MM.1S (cell line): ENCODE measurements at regions not wholly inside any gene's neighbourhood (a gene's known extent, or its start where the extent isn't known, plus 50 kb on each side); places are given as distances from the start of the nearest gene placed in this dataset.
"Not testable (repeated sequence)": the region's sequence is repeated elsewhere in the genome, so short reads cannot be mapped to it uniquely, and the experiment has no call there.

Experiments
- DNase-seq: peaks from one replicate; pipeline ENCODE4 v3.0.0-alpha.2; 2015
- H2AFZ ChIP-seq: fragments of 300-600 bp; sonication (generic); 2 replicates; pipeline ENCODE4 v1.6.0; 2016; ENCODE audit warnings: antibody characterized with exemption, low read length
- H3F3A ChIP-seq: fragments of 300-600 bp; sonication (generic); 2 replicates; pipeline ENCODE4 v1.6.1; 2016; ENCODE audit warnings: mild to moderate bottlenecking, antibody characterized with exemption, low read length, moderate library complexity, mixed read lengths; ENCODE audit not compliant: insufficient read depth
- H3K27ac ChIP-seq: fragments of 300-600 bp; sonication (generic); 2 replicates; pipeline ENCODE4 v1.5.1; 2016; ENCODE audit warnings: mild to moderate bottlenecking, low read length
- H3K27me3 ChIP-seq: fragments of 300-600 bp; sonication (generic); replicated peaks from 2 replicates; pipeline ENCODE4 v1.6.0; 2016; ENCODE audit warnings: low read length; ENCODE audit not compliant: insufficient read depth
- H3K36me3 ChIP-seq: fragments of 300-600 bp; sonication (generic); replicated peaks from 2 replicates; pipeline ENCODE4 v1.6.1; 2016; ENCODE audit warnings: mild to moderate bottlenecking, low read length, mixed read lengths; ENCODE audit not compliant: insufficient read depth
- H3K4me1 ChIP-seq: fragments of 300-600 bp; sonication (generic); 2 replicates; pipeline ENCODE4 v1.6.1; 2016; ENCODE audit warnings: low read length, mixed read lengths
- H3K4me2 ChIP-seq: fragments of 300-600 bp; sonication (generic); 2 replicates; pipeline ENCODE4 v1.6.0; 2016; ENCODE audit warnings: low read depth, low read length
- H3K4me3 ChIP-seq: fragments of 300-600 bp; sonication (generic); 2 replicates; pipeline ENCODE4 v1.5.1; 2016; ENCODE audit warnings: low read length, mixed read lengths
- H3K79me2 ChIP-seq: fragments of 300-600 bp; sonication (generic); 2 replicates; pipeline ENCODE4 v1.6.1; 2016; ENCODE audit warnings: mixed run types, low read length, mixed read lengths
- H3K9ac ChIP-seq: fragments of 300-600 bp; sonication (generic); 2 replicates; pipeline ENCODE4 v1.6.1; 2016; ENCODE audit warnings: low read length, mixed read lengths
- H3K9me2 ChIP-seq: fragments of 300-600 bp; sonication (generic); replicated peaks from 2 replicates; pipeline ENCODE4 v1.6.1; 2016; ENCODE audit warnings: mild to moderate bottlenecking, low read length, mixed read lengths; ENCODE audit not compliant: insufficient read depth
- H3K9me3 ChIP-seq: fragments of 300-600 bp; sonication (generic); replicated peaks from 2 replicates; pipeline ENCODE4 v1.6.1; 2016; ENCODE audit warnings: mild to moderate bottlenecking, low read length, mixed read lengths; ENCODE audit not compliant: insufficient read depth
- H4K20me1 ChIP-seq: fragments of 300-600 bp; sonication (generic); 2 replicates; pipeline ENCODE4 v1.6.1; 2016; ENCODE audit warnings: mild to moderate bottlenecking, low read length, moderate library complexity, mixed read lengths; ENCODE audit not compliant: insufficient read depth
- EZH2 ChIP-seq: fragments of 300-600 bp; sonication (generic); optimal IDR thresholded peaks from 2 replicates; pipeline ENCODE3; 2017; ENCODE audit warnings: low read depth, mild to moderate bottlenecking, antibody characterized with exemption, low read length, mixed read lengths
- EZH2phosphoT487 ChIP-seq: fragments of 300-600 bp; sonication (generic); IDR thresholded peaks from 2 replicates; pipeline ENCODE4 v1.6.1; 2018; ENCODE audit warnings: antibody characterized with exemption, low read length
- TF ChIP-seq, protein P1 (sequence below): fragments of 300-600 bp; sonication (generic); IDR thresholded peaks from 2 replicates; pipeline ENCODE4 v1.5.1; 2016; ENCODE audit warnings: antibody characterized with exemption, low read length, mixed read lengths

DNA sequence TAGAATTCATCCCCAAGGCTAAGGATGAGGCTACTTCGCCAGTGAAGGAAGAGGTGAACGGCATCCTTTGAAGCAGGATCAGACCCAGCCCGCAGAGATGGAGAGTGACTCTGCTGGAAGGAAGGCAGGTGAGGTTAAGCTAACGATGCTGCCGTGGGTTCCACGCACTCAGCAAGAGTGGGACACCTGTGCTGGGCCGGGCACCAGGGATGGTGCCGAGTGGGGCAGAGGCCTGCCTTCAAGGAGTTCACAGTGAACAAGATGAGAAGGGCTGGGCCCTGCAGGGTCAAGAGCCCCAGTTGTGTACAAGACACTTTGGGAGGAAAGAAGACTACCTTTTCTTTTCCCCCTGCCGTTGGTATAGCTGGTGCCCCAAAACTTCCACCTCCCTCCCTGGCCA is 606.6 kb downstream of the LIG4 start:
- no peaks in the 10 kb centered on the region for H3K36me3 ChIP-seq
- H3K4me3 ChIP-seq, result no peak overlapping the region
- no peak overlapping the region for H3K27ac ChIP-seq
- no peak overlapping the region for H2AFZ ChIP-seq
- no peak overlapping the region for H3K4me2 ChIP-seq
- no peak for DNase-seq
- no peaks in the 10 kb centered on the region for H3K9me3 ChIP-seq
- no peaks in the 10 kb centered on the region for H3K4me1 ChIP-seq
- H3K9me2 ChIP-seq, result no peaks in the 10 kb centered on the region
- no peak overlapping the region for H3K9ac ChIP-seq
- no peaks in the 10 kb centered on the region for H3K79me2 ChIP-seq
- no peaks in the 10 kb centered on the region for H4K20me1 ChIP-seq
- TF ChIP-seq EZH2, result no peak
- no peak for TF ChIP-seq EZH2phosphoT487
- TF ChIP-seq, protein P1, sequence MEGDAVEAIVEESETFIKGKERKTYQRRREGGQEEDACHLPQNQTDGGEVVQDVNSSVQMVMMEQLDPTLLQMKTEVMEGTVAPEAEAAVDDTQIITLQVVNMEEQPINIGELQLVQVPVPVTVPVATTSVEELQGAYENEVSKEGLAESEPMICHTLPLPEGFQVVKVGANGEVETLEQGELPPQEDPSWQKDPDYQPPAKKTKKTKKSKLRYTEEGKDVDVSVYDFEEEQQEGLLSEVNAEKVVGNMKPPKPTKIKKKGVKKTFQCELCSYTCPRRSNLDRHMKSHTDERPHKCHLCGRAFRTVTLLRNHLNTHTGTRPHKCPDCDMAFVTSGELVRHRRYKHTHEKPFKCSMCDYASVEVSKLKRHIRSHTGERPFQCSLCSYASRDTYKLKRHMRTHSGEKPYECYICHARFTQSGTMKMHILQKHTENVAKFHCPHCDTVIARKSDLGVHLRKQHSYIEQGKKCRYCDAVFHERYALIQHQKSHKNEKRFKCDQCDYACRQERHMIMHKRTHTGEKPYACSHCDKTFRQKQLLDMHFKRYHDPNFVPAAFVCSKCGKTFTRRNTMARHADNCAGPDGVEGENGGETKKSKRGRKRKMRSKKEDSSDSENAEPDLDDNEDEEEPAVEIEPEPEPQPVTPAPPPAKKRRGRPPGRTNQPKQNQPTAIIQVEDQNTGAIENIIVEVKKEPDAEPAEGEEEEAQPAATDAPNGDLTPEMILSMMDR, result no peak
- no peaks in the 10 kb centered on the region for H3F3A ChIP-seq
- H3K27me3 ChIP-seq, result no peaks in the 10 kb centered on the region

DNA sequence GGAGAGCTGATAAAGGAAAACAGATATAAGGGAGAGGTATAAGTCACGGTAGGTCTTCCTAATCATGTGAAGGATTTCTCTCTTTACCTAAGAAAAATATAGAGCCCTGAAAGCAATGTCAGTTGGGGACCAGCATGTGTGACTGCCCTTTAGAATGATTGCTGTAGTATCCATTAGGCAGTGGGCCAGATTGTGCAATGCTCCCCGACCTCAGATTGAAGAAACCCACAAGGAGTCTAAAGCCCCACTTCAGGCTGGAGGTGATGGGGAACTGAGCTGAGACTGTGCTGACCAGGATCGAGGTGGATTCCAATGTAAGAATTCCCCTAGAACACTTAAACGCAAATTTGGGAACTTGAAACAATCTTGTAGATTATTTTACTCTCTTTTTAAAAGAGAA is 614.4 kb downstream of the LIG4 start:
- no peak for TF ChIP-seq EZH2
- TF ChIP-seq, protein P1, result no peak
- TF ChIP-seq EZH2phosphoT487, result no peak
- Histone ChIP-seq H3K9me3 (no peaks in the 10 kb centered on the region), H3K4me1 (no peaks in the 10 kb centered on the region), H3K36me3 (no peaks in the 10 kb centered on the region), H3K27me3 (no peaks in the 10 kb centered on the region), H4K20me1 (no peaks in the 10 kb centered on the region), H3K27ac (no peak overlapping the region), H3K9me2 (no peaks in the 10 kb centered on the region), H3F3A (no peaks in the 10 kb centered on the region), H3K4me3 (no peak overlapping the region), H3K9ac (no peak overlapping the region), H2AFZ (no peak overlapping the region), H3K4me2 (no peak overlapping the region), H3K79me2 (no peaks in the 10 kb centered on the region)
- DNase-seq, result no peak

DNA sequence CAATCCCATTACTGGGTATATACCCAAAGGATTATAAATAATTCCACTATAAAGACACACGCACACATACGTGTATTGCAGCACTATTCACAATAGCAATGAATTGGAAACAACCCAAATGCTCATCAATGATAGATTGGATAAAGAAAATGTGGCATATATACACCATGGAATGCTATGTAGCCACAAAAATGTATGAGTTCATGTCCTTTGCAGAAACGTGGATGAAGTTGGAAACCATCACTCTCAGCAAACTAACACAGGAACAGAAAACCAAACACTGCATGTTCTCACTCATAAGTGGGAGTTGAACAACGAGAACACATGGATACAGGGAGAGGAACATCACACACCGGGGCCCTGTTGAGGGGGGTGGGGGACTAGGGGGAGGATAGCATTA is 619.0 kb downstream of the LIG4 start:
- H3K4me3 ChIP-seq, H3K79me2 ChIP-seq, H3K27me3 ChIP-seq, H4K20me1 ChIP-seq, H3K9me2 ChIP-seq, H3K9ac ChIP-seq, H3F3A ChIP-seq, H3K36me3 ChIP-seq, H3K4me2 ChIP-seq, H2AFZ ChIP-seq, H3K27ac ChIP-seq, H3K4me1 ChIP-seq, H3K9me3 ChIP-seq, DNase-seq: not testable (repeated sequence)

DNA sequence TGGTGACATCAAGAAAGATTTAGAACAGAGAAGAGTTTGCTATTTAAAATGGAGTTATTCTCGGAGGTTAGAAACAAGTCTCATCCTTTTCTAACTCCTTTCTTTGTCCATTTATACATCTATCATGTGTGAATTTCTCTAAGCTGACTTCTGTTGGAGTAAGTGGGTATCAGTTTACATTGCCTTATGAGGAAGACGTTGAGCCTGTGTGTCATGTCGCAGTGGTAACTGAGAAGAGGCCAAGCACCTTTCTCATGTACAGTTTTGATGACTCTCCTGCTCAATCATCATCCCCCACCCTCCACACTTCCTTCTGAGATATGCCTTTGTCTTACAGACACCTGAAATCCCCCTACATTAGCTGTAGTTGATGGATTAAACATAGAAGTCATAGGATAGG is 624.8 kb downstream of the LIG4 start:
- Histone ChIP-seq H2AFZ (no peak overlapping the region), H3K9me3 (no peaks in the 10 kb centered on the region), H4K20me1 (no peaks in the 10 kb centered on the region), H3K4me2 (no peak overlapping the region), H3K4me3 (no peak overlapping the region), H3K36me3 (no peaks in the 10 kb centered on the region), H3K4me1 (no peaks in the 10 kb centered on the region), H3K79me2 (no peaks in the 10 kb centered on the region), H3K9me2 (no peaks in the 10 kb centered on the region), H3K27me3 (no peaks in the 10 kb centered on the region), H3F3A (no peaks in the 10 kb centered on the region), H3K27ac (no peak overlapping the region), H3K9ac (no peak overlapping the region)
- DNase-seq, result no peak
- TF ChIP-seq EZH2, result no peak
- TF ChIP-seq, protein P1, result no peak
